WERI-Rb-1 (cell line): ENCODE measurements at regions not wholly inside any gene's neighbourhood (a gene's known extent, or its start where the extent isn't known, plus 50 kb on each side); places are given as distances from the start of the nearest gene placed in this dataset.

Experiments used
- DNase-seq: peaks from one replicate; pipeline ENCODE4 v3.0.0-alpha.2; 2020
- H3K27ac ChIP-seq: fragments of 250-450 bp; sonication (Bioruptor Pico); 2 replicates; pipeline ENCODE4 v1.5.1; 2020; ENCODE audit warnings: mild to moderate bottlenecking, moderate library complexity
- H3K27me3 ChIP-seq: fragments of 250-450 bp; sonication (Bioruptor Pico); 2 replicates; pipeline ENCODE4 v1.5.1; 2021; ENCODE audit warnings: mild to moderate bottlenecking, low read depth, moderate library complexity; ENCODE audit not compliant: insufficient read depth, severe bottlenecking
- H3K36me3 ChIP-seq: fragments of 250-450 bp; sonication (Bioruptor Pico); 2 replicates; pipeline ENCODE4 v1.5.1; 2020; ENCODE audit warnings: mild to moderate bottlenecking, moderate library complexity
- H3K4me3 ChIP-seq: 2 replicates; pipeline ENCODE4 v1.5.1; 2011; ENCODE audit warnings: low read depth, mild to moderate bottlenecking, control low read depth, low read length
- H3K9me3 ChIP-seq: fragments of 250-450 bp; sonication (Bioruptor Pico); 2 replicates; pipeline ENCODE4 v1.5.1; 2021; ENCODE audit warnings: mild to moderate bottlenecking, moderate library complexity; ENCODE audit not compliant: severe bottlenecking
- TF ChIP-seq, protein P1 (sequence below): IDR thresholded peaks from 2 replicates; pipeline ENCODE4 v1.5.1; 2011; ENCODE audit warnings: low read depth, mild to moderate bottlenecking, control low read depth, inconsistent platforms, low read length

DNA sequence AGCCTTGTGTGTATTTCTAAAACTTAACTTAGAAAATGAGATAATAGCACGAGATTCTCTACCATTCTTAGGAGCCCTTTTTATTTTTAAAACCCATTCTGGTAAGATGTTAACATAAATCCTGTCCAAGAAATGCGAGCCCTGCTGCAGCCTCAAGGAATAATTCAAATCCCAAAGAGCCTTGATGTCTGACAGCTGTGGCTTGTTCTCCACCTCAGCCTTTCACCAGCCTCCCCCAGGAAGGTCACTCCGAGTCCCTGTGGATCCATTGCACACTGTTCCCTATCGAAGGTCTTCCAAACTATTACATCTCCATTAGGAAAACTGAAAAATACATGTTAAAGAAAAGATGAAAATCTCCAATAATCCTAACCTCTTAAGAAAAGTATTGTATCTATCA is 98.5 kb upstream of the S1PR3 start:
- Histone ChIP-seq H3K9me3 (no peaks in the 10 kb centered on the region), H3K27ac (no peak overlapping the region), H3K4me3 (no peak overlapping the region), H3K36me3 (no peaks in the 10 kb centered on the region), H3K27me3 (no peaks in the 10 kb centered on the region)
- DNase-seq: no peak
- TF ChIP-seq, protein P1, sequence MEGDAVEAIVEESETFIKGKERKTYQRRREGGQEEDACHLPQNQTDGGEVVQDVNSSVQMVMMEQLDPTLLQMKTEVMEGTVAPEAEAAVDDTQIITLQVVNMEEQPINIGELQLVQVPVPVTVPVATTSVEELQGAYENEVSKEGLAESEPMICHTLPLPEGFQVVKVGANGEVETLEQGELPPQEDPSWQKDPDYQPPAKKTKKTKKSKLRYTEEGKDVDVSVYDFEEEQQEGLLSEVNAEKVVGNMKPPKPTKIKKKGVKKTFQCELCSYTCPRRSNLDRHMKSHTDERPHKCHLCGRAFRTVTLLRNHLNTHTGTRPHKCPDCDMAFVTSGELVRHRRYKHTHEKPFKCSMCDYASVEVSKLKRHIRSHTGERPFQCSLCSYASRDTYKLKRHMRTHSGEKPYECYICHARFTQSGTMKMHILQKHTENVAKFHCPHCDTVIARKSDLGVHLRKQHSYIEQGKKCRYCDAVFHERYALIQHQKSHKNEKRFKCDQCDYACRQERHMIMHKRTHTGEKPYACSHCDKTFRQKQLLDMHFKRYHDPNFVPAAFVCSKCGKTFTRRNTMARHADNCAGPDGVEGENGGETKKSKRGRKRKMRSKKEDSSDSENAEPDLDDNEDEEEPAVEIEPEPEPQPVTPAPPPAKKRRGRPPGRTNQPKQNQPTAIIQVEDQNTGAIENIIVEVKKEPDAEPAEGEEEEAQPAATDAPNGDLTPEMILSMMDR: no peak

DNA sequence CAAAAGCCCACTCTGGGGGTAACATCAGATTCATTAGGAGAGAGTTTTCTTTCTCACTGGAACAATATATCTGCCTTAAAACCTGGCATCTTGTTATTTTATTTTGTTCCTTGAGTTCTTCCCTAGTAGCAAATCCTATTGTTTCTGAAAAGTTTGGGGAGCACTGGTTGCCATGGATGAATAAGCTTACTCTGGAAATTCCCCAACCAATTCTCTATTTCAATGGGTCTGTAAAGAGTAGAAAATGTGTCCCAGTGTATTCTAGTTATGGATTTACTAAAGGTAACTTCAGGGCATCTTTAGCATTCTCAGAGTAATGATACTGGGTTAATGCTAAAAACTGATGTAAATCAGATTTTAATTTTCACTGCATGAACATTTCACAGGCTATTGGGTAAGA is 94.2 kb upstream of the S1PR3 start:
- Histone ChIP-seq H3K27ac (no peak overlapping the region), H3K9me3 (no peaks in the 10 kb centered on the region), H3K27me3 (no peaks in the 10 kb centered on the region), H3K36me3 (no peaks in the 10 kb centered on the region), H3K4me3 (no peak overlapping the region)
- TF ChIP-seq, protein P1: no peak
- DNase-seq: no peak

DNA sequence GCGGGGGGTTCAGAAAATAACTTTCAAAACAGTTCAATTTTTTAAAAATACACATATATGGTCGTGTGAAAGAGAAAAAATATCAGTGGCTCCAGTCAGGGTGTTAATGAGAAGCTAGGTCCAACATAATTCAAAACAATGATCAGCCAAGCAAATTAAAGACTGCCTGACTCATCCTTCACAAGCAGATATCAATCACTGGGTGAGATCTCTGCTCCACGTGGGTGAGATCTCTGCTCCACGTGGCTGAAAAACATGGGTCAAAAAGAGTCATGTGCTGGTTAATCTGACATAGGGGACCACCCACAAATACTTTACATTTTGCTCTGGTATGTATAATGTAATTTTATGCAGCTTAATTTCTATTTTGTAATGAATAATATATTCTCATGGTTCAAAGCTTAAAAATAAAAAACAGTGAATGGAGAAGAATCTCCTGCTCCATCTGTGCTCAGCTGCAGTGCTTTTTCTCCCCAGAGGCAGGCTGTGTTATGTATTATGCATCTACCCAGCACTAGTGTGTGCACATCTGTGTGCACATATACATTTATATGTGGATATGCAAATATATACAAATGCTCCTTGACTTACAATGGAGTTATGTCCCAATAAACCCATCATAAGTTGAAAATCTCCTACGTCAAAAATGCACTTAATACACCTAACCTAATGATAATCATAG is 93.1 kb upstream of the S1PR3 start:
- Histone ChIP-seq H3K27me3 (no peaks in the 10 kb centered on the region), H3K4me3 (no peak overlapping the region), H3K36me3 (no peaks in the 10 kb centered on the region), H3K9me3 (no peaks in the 10 kb centered on the region), H3K27ac (no peak overlapping the region)
- DNase-seq: no peak
- TF ChIP-seq, protein P1: no peak

DNA sequence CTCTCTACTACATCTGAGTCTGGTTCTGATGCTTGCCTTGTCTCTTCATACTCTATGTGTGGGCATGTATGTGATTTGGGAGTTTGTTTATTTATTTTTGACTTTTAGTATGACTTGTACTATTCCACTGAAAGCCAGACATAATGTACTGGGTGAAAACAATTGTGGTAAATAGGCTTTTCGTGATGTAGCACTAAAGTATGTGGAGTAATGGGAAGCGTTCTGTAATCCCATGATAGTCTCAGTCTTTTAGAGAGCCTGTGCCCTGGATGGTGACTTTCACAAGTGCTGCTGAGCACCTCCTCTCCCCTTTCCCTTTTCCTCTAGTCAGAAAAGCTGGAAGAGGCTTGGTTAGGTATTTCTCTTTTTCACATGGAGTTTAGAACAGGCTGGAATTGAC is 85.8 kb upstream of the S1PR3 start:
- H3K27ac ChIP-seq: no peak overlapping the region

DNA sequence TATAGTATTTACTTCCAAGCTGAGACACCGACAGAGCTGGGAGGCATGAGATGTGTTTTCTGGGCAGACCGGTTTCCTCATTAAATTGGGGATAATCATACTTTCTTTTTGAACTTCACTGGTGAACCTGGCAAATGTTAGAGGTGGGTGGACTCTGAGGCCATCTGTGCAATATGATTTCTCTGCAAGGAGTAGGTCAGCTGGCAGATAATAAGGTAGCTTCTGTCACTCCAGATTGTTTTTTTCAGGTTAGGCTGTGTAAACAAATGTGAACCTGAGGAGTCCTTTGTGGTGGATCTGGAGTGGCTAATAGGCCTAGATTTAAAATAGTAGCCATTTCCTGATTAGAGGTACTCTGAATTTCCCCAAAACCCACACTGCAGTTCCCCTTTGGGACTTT is 75.4 kb upstream of the S1PR3 start:
- DNase-seq: no peak
- TF ChIP-seq, protein P1: no peak
- Histone ChIP-seq H3K27me3 (no peaks in the 10 kb centered on the region), H3K9me3 (peaks cover 6% of the 10 kb centered on the region), H3K27ac (no peak overlapping the region), H3K4me3 (no peak overlapping the region), H3K36me3 (no peaks in the 10 kb centered on the region)

More for the DNA sequence above, 85.8 kb upstream of the S1PR3 start:
- Histone ChIP-seq H3K9me3 (no peaks in the 10 kb centered on the region), H3K36me3 (no peaks in the 10 kb centered on the region), H3K4me3 (no peak overlapping the region), H3K27me3 (no peaks in the 10 kb centered on the region)
- TF ChIP-seq, protein P1: no peak
- no peak for DNase-seq

DNA sequence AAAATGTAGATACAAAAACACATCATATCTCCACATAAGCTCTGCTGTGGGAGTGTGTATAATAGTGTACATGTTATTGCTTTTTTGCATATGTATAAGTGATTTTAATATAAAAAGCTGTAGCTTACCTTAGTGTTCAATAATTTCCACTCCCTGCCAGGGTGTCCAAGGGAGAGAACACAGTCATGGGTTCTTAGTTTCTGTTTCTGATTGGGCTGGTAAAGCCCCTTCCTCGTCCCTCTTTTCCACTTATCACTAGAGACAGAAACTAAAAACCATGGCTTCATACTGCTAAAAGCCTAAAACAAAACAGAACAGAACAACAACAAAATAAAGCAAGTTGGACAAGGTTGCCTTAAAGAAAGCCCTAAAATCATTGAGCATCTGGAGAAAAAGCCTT is 74.4 kb upstream of the S1PR3 start:
- DNase-seq: no peak
- H3K27ac ChIP-seq: no peak overlapping the region
- no peaks in the 10 kb centered on the region for H3K36me3 ChIP-seq
- TF ChIP-seq, protein P1: no peak
- no peaks in the 10 kb centered on the region for H3K27me3 ChIP-seq
- H3K4me3 ChIP-seq: no peak overlapping the region
- peaks cover 6% of the 10 kb centered on the region for H3K9me3 ChIP-seq
